Neural crest cell (in vitro differentiated cells): ENCODE measurements at regions not wholly inside any gene's neighbourhood (a gene's known extent, or its start where the extent isn't known, plus 50 kb on each side); places are given as distances from the start of the nearest gene placed in this dataset.

Source experiments
- DNase-seq: peaks from one replicate; pipeline ENCODE4 v3.0.0; 2021; ENCODE audit warnings: low read depth, mixed read lengths, low spot score
- H3K27ac Mint-ChIP-seq: one replicate; pipeline ENCODE4 v1.8.0; 2021; ENCODE audit warnings: mild to moderate bottlenecking, mixed read lengths; ENCODE audit not compliant: unreplicated experiment
- H3K27me3 Mint-ChIP-seq: 2 replicates; pipeline ENCODE4 v1.8.0; 2021; ENCODE audit warnings: low read depth, mild to moderate bottlenecking, mixed read lengths
- H3K36me3 Mint-ChIP-seq: 2 replicates; pipeline ENCODE4 v1.8.0; 2021; ENCODE audit warnings: low read depth, mild to moderate bottlenecking, mixed read lengths
- H3K4me1 Mint-ChIP-seq: 2 replicates; pipeline ENCODE4 v1.8.0; 2021; ENCODE audit warnings: mixed read lengths
- H3K4me3 Mint-ChIP-seq: one replicate; pipeline ENCODE4 v1.8.0; 2021; ENCODE audit warnings: mild to moderate bottlenecking, mixed read lengths
- H3K9me3 Mint-ChIP-seq: 2 replicates; pipeline ENCODE4 v1.8.0; 2021; ENCODE audit warnings: mixed read lengths
- CTCF ChIP-seq: fragments of 200-600 bp; sonication (generic); conservative IDR thresholded peaks from 2 replicates; pipeline ENCODE4 v1.5.0; 2021; ENCODE audit warnings: antibody characterized with exemption, mild to moderate bottlenecking

DNA sequence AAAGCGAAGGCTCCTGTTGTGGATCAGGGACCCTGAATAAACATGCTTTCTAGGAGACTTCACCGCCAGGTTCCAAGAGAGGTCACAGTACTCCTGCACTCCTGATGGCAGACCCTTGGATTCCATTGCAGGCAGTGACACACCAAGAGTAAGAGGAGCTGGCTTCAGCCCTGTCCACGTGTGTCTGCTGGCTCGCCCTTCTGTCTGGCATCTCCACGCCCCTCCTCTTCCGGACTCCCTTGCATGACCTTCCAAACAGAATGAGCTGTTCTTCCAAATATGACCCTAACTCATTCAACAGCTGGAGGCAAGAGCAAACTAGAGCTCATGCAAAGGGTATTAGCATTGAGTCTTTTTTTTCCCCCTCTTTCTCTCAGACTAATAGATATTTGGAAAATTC is 233.0 kb upstream of the PLEKHG7 start:
- DNase-seq, result no peak
- Mint-ChIP-seq H3K27ac (no peak overlapping the region), H3K4me3 (no peak overlapping the region), H3K9me3 (peaks cover 8% of the 10 kb centered on the region), H3K36me3 (peaks cover 10% of the 10 kb centered on the region), H3K27me3 (no peaks in the 10 kb centered on the region), H3K4me1 (peaks cover 54% of the 10 kb centered on the region)
- no peak for TF ChIP-seq CTCF

DNA sequence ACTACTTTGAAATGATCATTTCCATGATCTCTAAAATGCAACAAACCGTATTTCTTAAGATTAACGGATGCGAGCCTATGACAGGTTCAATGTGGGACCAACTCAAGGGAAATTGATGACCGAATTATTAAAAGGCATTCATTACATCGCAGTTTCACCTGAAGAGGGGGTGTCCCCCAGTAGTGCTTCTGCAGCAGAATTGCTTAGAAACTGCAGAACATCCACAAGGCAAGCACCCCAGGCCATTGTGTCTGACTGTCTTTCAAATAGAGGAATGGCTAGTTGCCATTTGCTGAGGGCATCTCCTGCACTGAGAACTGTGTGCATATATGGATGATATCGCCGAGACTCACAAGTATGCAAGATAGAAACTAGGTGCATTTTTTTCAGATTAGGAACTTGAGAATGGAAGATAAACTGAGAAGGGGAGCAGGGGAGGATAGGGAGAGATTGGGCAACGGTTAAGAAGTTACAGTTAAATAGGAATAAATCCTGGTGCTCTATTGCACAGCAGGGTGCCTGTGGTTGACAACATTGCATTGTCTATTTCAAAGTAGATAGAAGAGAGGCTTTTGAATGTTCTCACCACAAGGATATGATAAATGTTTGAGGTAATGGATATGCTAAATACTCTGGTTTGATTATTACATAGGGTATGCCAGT is 234.3 kb upstream of the PLEKHG7 start:
- no peak overlapping the region for H3K4me3 Mint-ChIP-seq

GRCh38 chr12:92467886-92468285 is 234.9 kb upstream of the PLEKHG7 start:
- H3K9me3 Mint-ChIP-seq, result peaks cover 12% of the 10 kb centered on the region
- H3K36me3 Mint-ChIP-seq, result peaks cover 10% of the 10 kb centered on the region
- no peaks in the 10 kb centered on the region for H3K27me3 Mint-ChIP-seq
- H3K4me1 Mint-ChIP-seq, result peaks cover 53% of the 10 kb centered on the region
- no peak overlapping the region for H3K4me3 Mint-ChIP-seq
- DNase-seq, result no peak
- no peak for TF ChIP-seq CTCF
- peak overlapping the region; percentile 51 for H3K27ac Mint-ChIP-seq

More for the DNA sequence above, 234.3 kb upstream of the PLEKHG7 start:
- Mint-ChIP-seq H3K4me1 (peaks cover 56% of the 10 kb centered on the region), H3K27ac (no peak overlapping the region), H3K9me3 (peaks cover 12% of the 10 kb centered on the region), H3K27me3 (no peaks in the 10 kb centered on the region), H3K36me3 (peaks cover 10% of the 10 kb centered on the region)
- no peak for TF ChIP-seq CTCF
- DNase-seq, result no peak

DNA sequence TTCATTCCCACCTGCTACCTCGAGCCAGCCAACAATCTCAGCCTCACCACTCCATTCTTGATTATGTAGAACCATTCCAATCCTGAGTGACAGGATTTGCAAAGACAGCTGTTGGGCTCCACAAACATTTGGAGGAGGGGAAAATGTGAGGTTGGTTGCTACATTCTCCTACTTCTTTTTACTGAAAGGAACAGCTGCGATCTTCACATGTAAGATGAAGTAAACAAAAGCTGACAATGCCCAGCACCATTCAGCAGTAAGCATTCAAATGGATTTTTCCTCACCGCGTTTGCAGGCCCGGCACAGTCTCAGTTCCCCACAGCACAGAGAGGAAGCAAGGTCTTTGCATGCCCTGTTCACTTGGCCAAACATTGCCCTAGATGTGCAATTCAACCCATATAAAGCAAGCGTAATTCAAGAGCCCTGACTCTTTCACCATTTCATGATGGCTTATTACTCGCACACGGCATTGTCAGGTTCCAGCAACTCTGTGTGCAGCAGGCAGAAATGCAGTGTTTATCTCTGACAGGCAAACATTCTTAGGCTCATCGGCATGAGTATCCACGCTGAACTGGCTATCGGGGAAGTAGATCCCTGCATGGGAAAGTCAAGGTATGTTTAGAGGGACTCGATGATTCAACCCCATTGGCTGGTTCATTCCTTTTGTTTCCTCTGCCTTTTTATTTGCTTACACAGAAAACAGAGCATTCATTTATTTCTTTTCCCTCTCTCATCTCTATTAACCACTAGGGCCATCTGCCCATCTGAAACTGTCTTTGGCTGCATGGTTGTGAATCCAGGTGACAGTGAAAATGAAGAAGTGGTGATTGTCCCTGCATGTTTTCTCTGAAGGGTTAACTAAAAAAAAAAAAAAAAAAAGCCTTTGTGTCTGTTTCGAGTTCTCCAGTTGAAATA is 236.1 kb upstream of the PLEKHG7 start:
- Mint-ChIP-seq H3K27ac (peak overlapping the region; percentile 95), H3K27me3 (no peaks in the 10 kb centered on the region), H3K4me3 (peak overlapping the region; percentile 40), H3K9me3 (peaks cover 12% of the 10 kb centered on the region), H3K36me3 (peaks cover 10% of the 10 kb centered on the region), H3K4me1 (peaks cover 53% of the 10 kb centered on the region)
- no peak for TF ChIP-seq CTCF
- DNase-seq, result no peak

GRCh38 chr12:92465786-92466295 is 236.9 kb upstream of the PLEKHG7 start:
- Mint-ChIP-seq H3K27me3 (no peaks in the 10 kb centered on the region), H3K9me3 (peaks cover 12% of the 10 kb centered on the region), H3K36me3 (peaks cover 10% of the 10 kb centered on the region), H3K4me1 (peaks cover 53% of the 10 kb centered on the region), H3K4me3 (peak overlapping the region; percentile 40), H3K27ac (peak overlapping the region; percentile 95)
- no peak for TF ChIP-seq CTCF
- no peak for DNase-seq
